K562 (cell line): ENCODE measurements at regions not wholly inside any gene's neighbourhood (a gene's known extent, or its start where the extent isn't known, plus 50 kb on each side); places are given as distances from the start of the nearest gene placed in this dataset.

Experiments
- ATAC-seq: fragments of 200-7000 bp; cut with Tn5 transposase; 3 replicates; pipeline ENCODE4 v1.9.1; 2020; ENCODE audit warnings: moderate library complexity
- BruUV-seq: library from RNA; stranded (reverse); fragments of 400-500 nt; replicated peaks from 2 replicates; lab custom pipeline; 2021; lab: Mats Ljungman, UMichigan
- CTCF ChIA-PET: fragments of 300-600 bp; formaldehyde crosslinking; extraction: SDS; loops from one replicate; lab custom pipeline; 2021; ENCODE audit warnings: low intra/inter-chr PET ratio; lab: Yijun Ruan, JAX
- POLR2A ChIA-PET: fragments of 300-600, 350-650 bp; sonication (Branson Sonifier 250); formaldehyde crosslinking; extraction: SDS; loops from one replicate; lab custom pipeline; 2021; ENCODE audit warnings: antibody characterized with exemption, inconsistent platforms; lab: Yijun Ruan, JAX
- DNase-seq, 4 experiments: peaks; one replicate each; pipeline versions ENCODE4 v3.0.0 to v3.0.0-alpha.2; 2011 to 2018; ENCODE audit warnings: low spot score in 3 of 4, mixed read lengths in 3 of 4; ENCODE audit errors: extremely low read depth in 1 of 4
- FAIRE-seq: peaks from 2 replicates; lab custom pipeline; 2011; peaks lifted over from hg19 to GRCh38; lab: Jason Lieb, UNC
- H2AFZ ChIP-seq: 2 replicates; pipeline ENCODE4 v1.6.0; 2011; ENCODE audit warnings: low read depth, low read length, control low read depth, inconsistent platforms
- H3K27ac ChIP-seq: fragments of 200-600 bp; 3 replicates; pipeline ENCODE4 v1.8.0; 2011; ENCODE audit warnings: low read depth, mild to moderate bottlenecking, control low read depth, inconsistent platforms, low read length, moderate library complexity, mixed read lengths; ENCODE audit errors: extremely low read depth
- H3K27me3 ChIP-seq, 2 experiments: fragments of 300-600 bp in 1 of 2; 2 replicates in 1 of 2; 3 replicates in 1 of 2; pipeline versions ENCODE4 v1.6.0 to v1.8.0; 2011; ENCODE audit warnings: inconsistent platforms in 2 of 2, low read length in 2 of 2, mild to moderate bottlenecking in 1 of 2, mixed read lengths in 1 of 2, moderate library complexity in 1 of 2; ENCODE audit not compliant: control insufficient read depth in 2 of 2, insufficient read depth in 2 of 2
- H3K36me3 ChIP-seq: fragments of 300-600 bp; 3 replicates; pipeline ENCODE4 v1.8.0; 2011; ENCODE audit warnings: mild to moderate bottlenecking, low read length, inconsistent platforms; ENCODE audit not compliant: control insufficient read depth, insufficient read depth
- H3K4me1 ChIP-seq, 2 experiments: fragments of 200-600 bp in 1 of 2; replicated peaks in 1 of 2; 2 replicates in 1 of 2; 3 replicates in 1 of 2; pipeline versions ENCODE4 v1.5.1 to v1.8.0; 2011; ENCODE audit warnings: inconsistent platforms in 2 of 2, low read length in 2 of 2, mild to moderate bottlenecking in 1 of 2, mixed read lengths in 1 of 2, moderate library complexity in 1 of 2; ENCODE audit not compliant: control insufficient read depth in 2 of 2, insufficient read depth in 2 of 2
- H3K4me2 ChIP-seq: 2 replicates; pipeline ENCODE4 v1.6.1; 2011; ENCODE audit warnings: low read length, control low read depth, inconsistent platforms, mixed read lengths; ENCODE audit not compliant: insufficient read depth
- H3K4me3 ChIP-seq: fragments of 200-600 bp; sonication (generic), shearing (Covaris generic); 2 replicates; pipeline ENCODE4 v1.5.1; 2016; ENCODE audit warnings: control low read depth, inconsistent platforms
- H3K79me2 ChIP-seq: fragments of 200-600 bp; 3 replicates; pipeline ENCODE4 v1.8.0; 2011; ENCODE audit warnings: low read length, inconsistent platforms; ENCODE audit not compliant: control insufficient read depth, insufficient read depth
- H3K9ac ChIP-seq, 2 experiments: 2 replicates each; pipeline versions ENCODE4 v1.6.0 to v1.6.1; 2011; ENCODE audit warnings: low read depth in 2 of 2, low read length in 2 of 2, control low read depth in 1 of 2, inconsistent platforms in 1 of 2, mild to moderate bottlenecking in 1 of 2, mixed read lengths in 1 of 2; ENCODE audit not compliant: insufficient read depth in 1 of 2
- H3K9me1 ChIP-seq: one replicate; pipeline ENCODE4 v1.6.0; 2011; ENCODE audit warnings: inconsistent platforms, mild to moderate bottlenecking, low read length, moderate library complexity; ENCODE audit not compliant: control insufficient read depth, insufficient read depth
- H3K9me3 ChIP-seq: replicated peaks from 2 replicates; pipeline ENCODE4 v1.5.1; 2011; ENCODE audit warnings: low read depth, low read length, inconsistent platforms; ENCODE audit not compliant: control insufficient read depth, insufficient read depth
- H4K20me1 ChIP-seq: replicated peaks from 2 replicates; pipeline ENCODE4 v1.6.1; 2011; ENCODE audit warnings: low read length, inconsistent platforms, mixed read lengths; ENCODE audit not compliant: control insufficient read depth, insufficient read depth
- BCLAF1 ChIP-seq, 2 experiments: fragments of 450-650 bp in 1 of 2; IDR thresholded peaks; 2 replicates each; pipeline ENCODE4 v1.6.1; 2011 to 2017; ENCODE audit warnings: low read depth in 2 of 2, antibody characterized with exemption in 1 of 2, borderline replicate concordance in 1 of 2, low read length in 1 of 2, mild to moderate bottlenecking in 1 of 2, mixed read lengths in 1 of 2; ENCODE audit not compliant: control insufficient read depth in 1 of 2
- BRD4 ChIP-seq: fragments of 200-600 bp; sonication (generic); IDR thresholded peaks from 2 replicates; pipeline ENCODE4 v1.6.1; 2017; ENCODE audit warnings: inconsistent platforms
- CBX3 ChIP-seq, 2 experiments: IDR thresholded peaks; 1 replicate in 1 of 2; 2 replicates in 1 of 2; pipeline ENCODE4 v1.6.1; 2012; ENCODE audit warnings: inconsistent platforms in 2 of 2, low read length in 2 of 2, borderline replicate concordance in 1 of 2, control low read depth in 1 of 2
- DIDO1 ChIP-seq: fragments of 450-650 bp; IDR thresholded peaks from 2 replicates; pipeline ENCODE4 v1.6.1; 2016; ENCODE audit warnings: low read depth, missing biosample characterization, missing genetic modification characterization
- E2F3 ChIP-seq: fragments of 250-450 bp; sonication (Bioruptor Pico); IDR thresholded peaks from 2 replicates; pipeline ENCODE4 v1.4.0; 2020; ENCODE audit warnings: mild to moderate bottlenecking
- GATA2 ChIP-seq: sonication (generic); formaldehyde crosslinking; IDR thresholded peaks from 2 replicates; pipeline ENCODE4 v1.4.0; 2020; ENCODE audit warnings: mild to moderate bottlenecking, missing genetic modification reagents
- GATAD2B ChIP-seq: fragments of 450-650 bp; IDR thresholded peaks from 2 replicates; pipeline ENCODE4 v1.6.1; 2017; ENCODE audit warnings: mild to moderate bottlenecking, borderline replicate concordance
- HMG20B ChIP-seq: fragments of 250-450 bp; sonication (Bioruptor Pico); IDR thresholded peaks from 2 replicates; pipeline ENCODE4 v1.5.0; 2021; ENCODE audit warnings: mild to moderate bottlenecking
- KDM1A ChIP-seq, 2 experiments: fragments of 450-650 bp; IDR thresholded peaks; 2 replicates each; pipeline ENCODE4 v1.6.1; 2016; ENCODE audit warnings: mild to moderate bottlenecking in 2 of 2
- MEF2A ChIP-seq: IDR thresholded peaks from 2 replicates; pipeline ENCODE4 v1.6.1; 2011; ENCODE audit warnings: low read depth, mild to moderate bottlenecking, low read length, moderate library complexity; ENCODE audit not compliant: control insufficient read depth
- MTF1 ChIP-seq: fragments of 250-450 bp; sonication (Bioruptor Pico); IDR thresholded peaks from 2 replicates; pipeline ENCODE4 v1.9.0; 2021; ENCODE audit warnings: moderate library complexity, mild to moderate bottlenecking, inconsistent platforms, borderline replicate concordance
- NFATC3 ChIP-seq: fragments of 450-650 bp; IDR thresholded peaks from 2 replicates; pipeline ENCODE4 v1.6.1; 2017; ENCODE audit warnings: mild to moderate bottlenecking
- PHB2 ChIP-seq: fragments of 450-650 bp; IDR thresholded peaks from 2 replicates; pipeline ENCODE4 v1.6.1; 2017; ENCODE audit warnings: low read depth
- PRMT5 ChIP-seq: sonication (generic); formaldehyde crosslinking; IDR thresholded peaks from 2 replicates; pipeline ENCODE4 v1.5.0; 2020; ENCODE audit warnings: missing genetic modification reagents
- SNRNP70 ChIP-seq: fragments of 200-400 bp; formaldehyde crosslinking; optimal IDR thresholded peaks from 2 replicates; pipeline ENCODE3; 2017; ENCODE audit warnings: low read depth, low read length
- ZBTB1 ChIP-seq: sonication (generic); formaldehyde crosslinking; IDR thresholded peaks from 2 replicates; pipeline ENCODE4 v1.8.1; 2023; ENCODE audit warnings: missing genetic modification reagents, low read depth, mild to moderate bottlenecking, borderline replicate concordance
- ZNF24 ChIP-seq: fragments of 450-650 bp; IDR thresholded peaks from 2 replicates; pipeline ENCODE4 v1.6.1; 2016
- ZNF384 ChIP-seq: IDR thresholded peaks from 2 replicates; pipeline ENCODE4 v1.6.1; 2012; ENCODE audit warnings: low read depth, low read length, improper control_type of control experiment
- ZNF655 ChIP-seq: fragments of 250-450 bp; sonication (Bioruptor Pico); IDR thresholded peaks from 2 replicates; pipeline ENCODE4 v1.5.0; 2021
- WGBS: fragments of 100-300 bp; shearing (Covaris generic); methylation state at CpG from one replicate; pipeline ENCODE4 v1.1.6; 2016; ENCODE audit warnings: low coverage, mixed read lengths; ENCODE audit not compliant: insufficient coverage; ENCODE audit errors: missing lambda C conversion rate; 5-methylcytosine and 5-hydroxymethylcytosine counted together
- in situ Hi-C: fragments of 300-500 bp; cut with MboI; formaldehyde crosslinking; loops from 4 replicates; pipeline ENCODE4 v1.15.0; 2018; ENCODE audit warnings: inconsistent platforms, mixed read lengths
- intact Hi-C: fragments of 100-400 bp; cut with micrococcal nuclease; formaldehyde crosslinking; loops from 2 replicates; pipeline ENCODE4 v1.14.2; 2022

- TF ChIP-seq BRD4 (no peak), CBX3 (IDR thresholded peaks at IDR 0.05; ENCODE audit: borderline replicate concordance in 1 of 2, low read length in 2 of 2) (no peak), PRMT5 (CRISPR knock-in tag) (no peak), NFATC3 (no peak), MTF1 (CRISPR knock-in tag) (no peak), PHB2 (no peak), SNRNP70 (no peak), DIDO1 (tag) (no peak), ZNF24 (no peak), E2F3 (no peak), ZBTB1 (CRISPR knock-in tag) (no peak)
- TF ChIP-seq, all 486 proteins: peak for 0
These were observed 572.1 kb upstream of the IGFBP3 start (continued) for GRCh38 chr7:46493196-46493595.

- Histone ChIP-seq H3K27me3 (no peaks in the 10 kb centered on the region), H3K4me2 (no peak overlapping the region), H3K27ac (no peak overlapping the region), H3K36me3 (no peaks in the 10 kb centered on the region), H3K4me3 (no peak overlapping the region), H3K9me3 (peaks cover 2% of the 10 kb centered on the region; the same call in 1 of the 2 replicates), H3K4me1 (no peaks in the 10 kb centered on the region), H3K9ac (no peak overlapping the region), H3K9me1 (no peaks in the 10 kb centered on the region), H3K79me2 (no peaks in the 10 kb centered on the region), H2AFZ (no peak overlapping the region), H4K20me1 (no peaks in the 10 kb centered on the region)
- in situ Hi-C loops (no loop called here), intact Hi-C loops (no loop called here)
- DNase-seq: no peak
- ChIA-PET CTCF (no interaction called here), POLR2A (no interaction called here)
- no TSS peak for BruUV-seq
- ATAC-seq: no peak
- FAIRE-seq: no peak
- WGBS: 0% methylated on average over 1 of the region's 1 CpG
- TF ChIP-seq GATAD2B: no peak
- no peak for TF ChIP-seq BCLAF1 (IDR thresholded peaks at IDR 0.05; ENCODE audit: borderline replicate concordance in 1 of 2, control insufficient read depth in 1 of 2, low read depth in 2 of 2, low read length in 1 of 2)
- TF ChIP-seq ZNF655 (CRISPR knock-in tag): no peak
- TF ChIP-seq ZNF384: no peak
- no peak for TF ChIP-seq GATA2 (CRISPR knock-in tag)
- no peak for TF ChIP-seq MEF2A
- no peak for TF ChIP-seq HMG20B (CRISPR knock-in tag)
- no peak for TF ChIP-seq KDM1A (IDR thresholded peaks at IDR 0.05)
These were observed 571.4 kb upstream of the IGFBP3 start for GRCh38 chr7:46492466-46492865.
